GM19372 (cell line): ENCODE measurements at regions not wholly inside any gene's neighbourhood (a gene's known extent, or its start where the extent isn't known, plus 50 kb on each side); places are given as distances from the start of the nearest gene placed in this dataset.

Experiments
- ATAC-seq: cut with Tn5 transposase; IDR thresholded peaks from one replicate; pipeline ENCODE4 v1.9.1; 2021; ENCODE audit warnings: mild to moderate bottlenecking, low read depth, moderate library complexity; ENCODE audit not compliant: unreplicated experiment

- no peak for ATAC-seq
Observed at GRCh38 chr18:65025756-65026155, 725.1 kb upstream of the CDH7 start.

- ATAC-seq, result no peak
Observed at GRCh38 chr18:65021021-65021420, 729.8 kb upstream of the CDH7 start.

GRCh38 chr18:65018184-65018583, 732.6 kb upstream of the CDH7 start:
- ATAC-seq, result no peak

- ATAC-seq, result no peak
Observed at GRCh38 chr18:65017372-65017760, 733.4 kb upstream of the CDH7 start.

- ATAC-seq, result no peak
Observed at GRCh38 chr18:65016631-65017371, 734.0 kb upstream of the CDH7 start.

GRCh38 chr18:64994370-64994769, 756.4 kb upstream of the CDH7 start:
- ATAC-seq, result no peak

GRCh38 chr18:64993695-64994094, 757.1 kb upstream of the CDH7 start:
- no peak for ATAC-seq

GRCh38 chr18:64992654-64993053, 758.2 kb upstream of the CDH7 start:
- no peak for ATAC-seq

GRCh38 chr18:64991102-64991501, 759.7 kb upstream of the CDH7 start:
- no peak for ATAC-seq

GRCh38 chr18:64986906-64987495, 763.8 kb upstream of the CDH7 start:
- ATAC-seq, result no peak

- ATAC-seq, result no peak
Observed at GRCh38 chr18:64983497-64984238, 767.1 kb upstream of the CDH7 start.

- no peak for ATAC-seq
Observed at GRCh38 chr18:64982414-64983055, 768.3 kb upstream of the CDH7 start.

GRCh38 chr18:64981915-64982314, 768.9 kb upstream of the CDH7 start:
- no peak for ATAC-seq

- ATAC-seq, result no peak
Observed at GRCh38 chr18:64979791-64980190, 771.0 kb upstream of the CDH7 start.

- ATAC-seq, result no peak
Observed at GRCh38 chr18:64974391-64975125, 776.3 kb upstream of the CDH7 start.

- no peak for ATAC-seq
Observed at GRCh38 chr18:64972545-64972944, 778.3 kb upstream of the CDH7 start.

GRCh38 chr18:64966667-64967066, 784.1 kb upstream of the CDH7 start:
- ATAC-seq, result no peak

GRCh38 chr18:64956465-64956864, 794.3 kb upstream of the CDH7 start:
- ATAC-seq, result no peak

- no peak for ATAC-seq
Observed at GRCh38 chr18:64949885-64950284, 800.9 kb upstream of the CDH7 start.

GRCh38 chr18:64936671-64937070, 787.8 kb upstream of the LINC00305 start:
- ATAC-seq, result no peak

- no peak for ATAC-seq
Observed at GRCh38 chr18:64929036-64929435, 780.1 kb upstream of the LINC00305 start.
